Left ventricle myocardium inferior (tissue), 1 donor: ENCODE measurements at regions not wholly inside any gene's neighbourhood (a gene's known extent, or its start where the extent isn't known, plus 50 kb on each side); places are given as distances from the start of the nearest gene placed in this dataset.

Experiments
- DNase-seq: peaks from one replicate; pipeline ENCODE4 v3.0.0-alpha.2; 2020
- H3K27ac ChIP-seq: fragments of 200-600 bp; replicated peaks from 2 replicates; pipeline ENCODE4 v1.8.0; 2021
- H3K27me3 ChIP-seq: fragments of 200-600 bp; 2 replicates; pipeline ENCODE4 v1.8.0; 2021; ENCODE audit warnings: low read depth
- H3K36me3 ChIP-seq: fragments of 200-600 bp; 2 replicates; pipeline ENCODE4 v1.8.0; 2021
- H3K4me1 ChIP-seq: fragments of 200-600 bp; 2 replicates; pipeline ENCODE4 v1.8.0; 2021
- H3K4me3 ChIP-seq: fragments of 200-600 bp; 2 replicates; pipeline ENCODE4 v1.8.0; 2021; ENCODE audit warnings: mild to moderate bottlenecking, moderate library complexity
- H3K9me3 ChIP-seq: fragments of 200-600 bp; replicated peaks from 2 replicates; pipeline ENCODE4 v1.8.0; 2021
- intact Hi-C: fragments of 100-400 bp; cut with micrococcal nuclease; formaldehyde crosslinking; loops from one replicate; pipeline ENCODE4 v1.11.0; 2022
- TF ChIP-seq, protein P1 (sequence below): fragments of 200-600 bp; IDR thresholded peaks from 2 replicates; pipeline ENCODE4 v1.8.0; 2021; ENCODE audit warnings: antibody characterized with exemption, mild to moderate bottlenecking, borderline replicate concordance
- donor health status: DM: no; HTN: yes; CAD: no; lungs with severe emphysema.

DNA sequence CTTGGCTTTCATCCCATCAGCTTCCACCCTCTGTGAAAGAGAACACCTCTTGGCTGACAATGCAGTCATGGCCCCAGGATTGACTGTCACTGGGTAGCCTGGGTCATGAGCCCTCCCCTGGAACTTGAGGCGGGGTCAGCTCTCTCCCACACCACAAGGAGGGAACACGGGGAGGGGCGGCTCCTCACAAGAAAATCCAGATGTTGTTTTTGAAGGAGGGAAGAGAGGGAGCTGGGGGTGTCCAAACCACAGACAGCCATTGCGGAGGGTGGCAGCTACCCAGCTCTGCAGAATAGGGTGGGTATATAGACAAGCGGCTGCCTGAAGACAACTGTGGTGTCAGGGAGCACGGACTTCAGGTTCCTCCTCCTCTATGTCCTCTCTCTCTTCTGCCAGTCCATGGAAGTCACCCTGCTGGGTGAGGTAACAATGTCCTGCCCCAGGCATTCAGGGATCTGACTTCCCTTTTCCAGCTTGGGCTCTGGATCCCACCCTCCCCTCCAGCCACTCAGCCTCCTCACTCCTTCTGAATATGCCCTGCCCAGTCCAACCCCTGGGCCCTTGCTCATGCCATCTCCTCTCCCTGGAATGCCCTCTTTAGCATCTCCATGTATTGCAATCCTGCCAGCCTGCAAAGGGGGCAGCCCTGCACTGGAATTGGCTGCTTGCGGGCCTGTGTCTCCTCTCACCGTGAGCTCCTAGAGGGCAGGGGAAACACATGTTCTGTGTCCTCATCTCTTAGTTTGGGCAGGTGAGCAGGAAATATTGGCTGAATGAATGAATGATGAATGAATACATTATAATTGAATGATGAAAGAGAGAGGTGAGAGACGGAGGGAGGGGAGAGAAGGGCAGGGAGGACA, 60.9 kb upstream of the RUNX3 start:
- H3K4me3 ChIP-seq = no peak overlapping the region
- TF ChIP-seq, protein P1, sequence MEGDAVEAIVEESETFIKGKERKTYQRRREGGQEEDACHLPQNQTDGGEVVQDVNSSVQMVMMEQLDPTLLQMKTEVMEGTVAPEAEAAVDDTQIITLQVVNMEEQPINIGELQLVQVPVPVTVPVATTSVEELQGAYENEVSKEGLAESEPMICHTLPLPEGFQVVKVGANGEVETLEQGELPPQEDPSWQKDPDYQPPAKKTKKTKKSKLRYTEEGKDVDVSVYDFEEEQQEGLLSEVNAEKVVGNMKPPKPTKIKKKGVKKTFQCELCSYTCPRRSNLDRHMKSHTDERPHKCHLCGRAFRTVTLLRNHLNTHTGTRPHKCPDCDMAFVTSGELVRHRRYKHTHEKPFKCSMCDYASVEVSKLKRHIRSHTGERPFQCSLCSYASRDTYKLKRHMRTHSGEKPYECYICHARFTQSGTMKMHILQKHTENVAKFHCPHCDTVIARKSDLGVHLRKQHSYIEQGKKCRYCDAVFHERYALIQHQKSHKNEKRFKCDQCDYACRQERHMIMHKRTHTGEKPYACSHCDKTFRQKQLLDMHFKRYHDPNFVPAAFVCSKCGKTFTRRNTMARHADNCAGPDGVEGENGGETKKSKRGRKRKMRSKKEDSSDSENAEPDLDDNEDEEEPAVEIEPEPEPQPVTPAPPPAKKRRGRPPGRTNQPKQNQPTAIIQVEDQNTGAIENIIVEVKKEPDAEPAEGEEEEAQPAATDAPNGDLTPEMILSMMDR = no peak
- peaks cover 14% of the 10 kb centered on the region for H3K9me3 ChIP-seq
- DNase-seq = no peak
- peaks cover 67% of the 10 kb centered on the region for H3K27me3 ChIP-seq
- H3K4me1 ChIP-seq = no peaks in the 10 kb centered on the region
- no peaks in the 10 kb centered on the region for H3K36me3 ChIP-seq
- intact Hi-C loops = no loop called here
- no peak overlapping the region for H3K27ac ChIP-seq

DNA sequence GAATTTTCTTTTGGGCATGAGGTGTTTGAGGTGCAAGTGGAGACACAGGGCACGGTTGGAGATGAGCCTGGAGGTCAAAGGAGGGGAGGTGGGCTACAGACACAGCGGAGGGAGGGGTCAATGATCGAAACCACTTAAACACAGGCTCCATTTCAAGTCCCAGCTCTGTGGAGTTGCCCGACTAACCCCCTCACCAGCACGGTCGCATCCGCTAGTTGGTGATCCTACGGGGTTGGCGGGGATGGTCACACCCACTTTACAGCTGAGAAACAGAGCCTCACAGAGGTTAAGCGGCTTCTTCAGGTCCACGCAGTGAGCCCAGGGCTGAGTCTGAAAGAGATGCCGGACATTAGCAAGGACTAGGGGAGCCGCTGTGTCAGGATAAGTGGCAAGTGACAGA, 60.1 kb upstream of the RUNX3 start:
- no peak for DNase-seq
- peaks cover 67% of the 10 kb centered on the region for H3K27me3 ChIP-seq
- H3K4me3 ChIP-seq = no peak overlapping the region
- peaks cover 14% of the 10 kb centered on the region for H3K9me3 ChIP-seq
- TF ChIP-seq, protein P1 = no peak
- H3K27ac ChIP-seq = no peak overlapping the region
- intact Hi-C loops = no loop called here
- H3K4me1 ChIP-seq = no peaks in the 10 kb centered on the region
- no peaks in the 10 kb centered on the region for H3K36me3 ChIP-seq

GRCh38 chr1:24989082-24989481, 59.0 kb upstream of the RUNX3 start:
- Histone ChIP-seq H3K27ac (no peak overlapping the region), H3K27me3 (peaks cover 67% of the 10 kb centered on the region), H3K4me3 (no peak overlapping the region), H3K4me1 (no peaks in the 10 kb centered on the region), H3K36me3 (no peaks in the 10 kb centered on the region), H3K9me3 (peaks cover 14% of the 10 kb centered on the region)
- no peak for DNase-seq
- TF ChIP-seq, protein P1 = no peak
- intact Hi-C loops = no loop called here

DNA sequence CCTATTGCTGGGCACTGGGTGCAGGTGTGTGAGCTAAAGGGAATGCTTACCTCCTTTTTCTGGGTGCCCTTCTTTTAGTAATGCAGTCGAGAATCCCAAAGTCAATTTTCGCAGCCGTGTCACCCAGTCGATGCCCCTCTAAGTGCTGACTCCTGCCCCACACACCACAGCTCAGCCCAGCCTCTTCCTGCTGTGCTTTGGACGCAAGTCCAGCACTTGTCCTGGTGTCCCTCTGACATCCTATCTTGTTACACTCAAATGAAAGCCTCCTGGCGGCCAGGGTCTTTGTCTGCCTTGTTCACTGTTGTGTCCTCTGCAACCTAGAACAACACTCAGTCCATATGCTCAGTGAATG, 58.5 kb upstream of the RUNX3 start:
- no peaks in the 10 kb centered on the region for H3K4me1 ChIP-seq
- DNase-seq = no peak
- H3K27ac ChIP-seq = no peak overlapping the region
- intact Hi-C loops = no loop called here
- no peak overlapping the region for H3K4me3 ChIP-seq
- H3K36me3 ChIP-seq = no peaks in the 10 kb centered on the region
- H3K9me3 ChIP-seq = peaks cover 14% of the 10 kb centered on the region
- peaks cover 68% of the 10 kb centered on the region for H3K27me3 ChIP-seq
- TF ChIP-seq, protein P1 = no peak

DNA sequence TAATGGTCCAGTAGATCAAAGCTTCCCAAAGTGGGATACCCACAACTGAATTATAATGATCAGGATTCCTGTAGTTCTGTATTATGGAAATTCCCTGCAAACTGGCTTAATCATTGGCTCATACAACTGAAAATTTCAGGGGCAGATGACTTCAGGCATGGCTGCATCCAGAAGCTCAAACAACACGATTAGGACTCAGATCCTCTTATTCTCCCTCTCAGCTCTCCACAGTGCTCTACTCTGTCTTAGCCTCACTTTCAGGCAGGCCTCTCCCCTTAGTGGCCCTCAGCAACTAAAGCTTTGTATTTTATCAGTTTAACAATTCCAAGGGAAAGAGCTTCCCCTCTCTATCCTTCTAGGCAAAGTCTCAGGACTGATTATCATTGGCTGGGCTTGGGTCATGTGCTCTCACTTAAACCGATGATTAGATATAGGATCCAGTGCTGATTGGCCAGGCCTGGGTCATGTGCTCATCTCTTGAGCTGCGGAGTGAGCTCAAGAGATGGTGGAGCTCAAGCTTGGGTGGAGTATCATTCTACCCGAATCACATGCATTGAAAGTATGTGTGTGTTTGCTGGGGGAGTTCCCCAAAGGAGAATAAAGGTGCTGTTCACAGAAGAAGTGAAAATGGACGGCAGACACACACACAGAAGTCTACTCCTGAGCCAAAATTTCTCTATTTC, 57.9 kb upstream of the RUNX3 start:
- intact Hi-C loops = no loop called here
- Histone ChIP-seq H3K27me3 (peaks cover 68% of the 10 kb centered on the region), H3K27ac (no peak overlapping the region), H3K4me3 (no peak overlapping the region), H3K4me1 (no peaks in the 10 kb centered on the region), H3K9me3 (peaks cover 14% of the 10 kb centered on the region), H3K36me3 (no peaks in the 10 kb centered on the region)
- TF ChIP-seq, protein P1 = no peak
- no peak for DNase-seq
